Pancreas (tissue), 10 donors: ENCODE measurements at regions not wholly inside any gene's neighbourhood (a gene's known extent, or its start where the extent isn't known, plus 50 kb on each side); places are given as distances from the start of the nearest gene placed in this dataset.

Experiments
- ATAC-seq, 4 donors: fragments of 200-7000 bp; cut with Tn5 transposase; one replicate each; pipeline versions ENCODE4 v1.8.0 to v1.9.1; 2020; ENCODE audit warnings: mild to moderate bottlenecking in 4 of 4, moderate library complexity in 4 of 4
- DNase-seq, 6 donors: peaks; one replicate each; pipeline ENCODE4 v3.0.0-alpha.2; 2020
- FAIRE-seq: peaks from 2 replicates; lab custom pipeline; 2012; peaks lifted over from hg19 to GRCh38; lab: Jason Lieb, UNC
- H3K27ac ChIP-seq, 4 donors: fragments of 200-600 bp; sonication (generic); 1 replicate in 3 of 4; 2 replicates in 1 of 4; pipeline versions ENCODE4 v1.5.0 to v1.8.0; 2020
- H3K27me3 ChIP-seq, 4 donors: fragments of 200-600 bp; one replicate each; pipeline ENCODE4 v1.8.0; 2021
- H3K36me3 ChIP-seq, 3 donors: fragments of 200-600 bp; sonication (generic) in 1 of 3; one replicate each; pipeline versions ENCODE4 v1.5.0 to v1.8.0; 2020 to 2021
- H3K4me1 ChIP-seq, 3 donors: fragments of 200-600 bp; one replicate each; pipeline ENCODE4 v1.8.0; 2021
- H3K4me3 ChIP-seq, 4 donors: fragments of 200-600 bp; sonication (generic) in 2 of 4; one replicate each; pipeline versions ENCODE4 v1.5.0 to v1.8.0; 2020 to 2021
- H3K9me3 ChIP-seq, 4 donors: fragments of 200-600 bp; one replicate each; pipeline ENCODE4 v1.8.0; 2021
- CTCF ChIP-seq, 4 donors: fragments of 200-600 bp; sonication (generic) in 3 of 4; IDR thresholded peaks; one replicate each; pipeline versions ENCODE4 v1.5.0 to v1.8.0; 2021; ENCODE audit warnings: antibody characterized with exemption in 4 of 4
- WGBS, 2 donors: extraction: QIAGEN DNeasy Blood & Tissue Kit; methylation state at CpG; one replicate each; pipeline ENCODE4 v1.1.7; 2013; 5-methylcytosine and 5-hydroxymethylcytosine counted together
- intact Hi-C, 3 donors: fragments of 100-400 bp; cut with DNase I; formaldehyde crosslinking; loops; one replicate each; pipeline versions ENCODE4 v1.11.1 to v1.14.2; 2022
- donor health status: healthy with polysubstance abuse.
- donor health status: DM: no; HTN: no; CAD: no; lungs with moderate emphysema.
- donor health status: DM: no; HTN: no; CAD: no.
- donor health status: control.
- donor health status: control.
- donor health status: Bipolar disorder and iron deficiency.
- donor health status: DM: yes; HTN: yes; CAD: no.
- donor health status: DM: no; HTN: no; CAD: no.
- donor health status: DM: no; HTN: no; CAD: no.
- donor health status: DM: yes; HTN: yes; CAD: no.

GRCh38 chr5:99037668-99038067 is 108.9 kb upstream of the CHD1 start:
- no peaks in the 10 kb centered on the region for H3K36me3 ChIP-seq
- TF ChIP-seq CTCF (IDR thresholded peaks at IDR 0.05) = no peak
- no peak for DNase-seq
- H3K27me3 ChIP-seq = no peaks in the 10 kb centered on the region
- peaks cover 0 to 9% (median 8%) of the 10 kb centered on the region in 3 donors for H3K4me1 ChIP-seq
- WGBS, 2 donors = 65 to 66% methylated on average over 8 of the region's 8 CpGs
- no peak for ATAC-seq
- FAIRE-seq = no peak
- intact Hi-C loops = no loop called here
- H3K4me3 ChIP-seq = no peak overlapping the region
- no peak overlapping the region for H3K27ac ChIP-seq
- H3K9me3 ChIP-seq = no peaks in the 10 kb centered on the region

- Histone ChIP-seq H3K9me3 (no peaks in the 10 kb centered on the region), H3K36me3 (no peaks in the 10 kb centered on the region), H3K4me1 (peaks cover 0 to 10% (median 8%) of the 10 kb centered on the region in 3 donors), H3K27ac (no peak overlapping the region), H3K27me3 (no peaks in the 10 kb centered on the region), H3K4me3 (no peak overlapping the region)
- intact Hi-C loops = no loop called here
- no peak for ATAC-seq
- WGBS, 2 donors = 78 to 84% methylated on average over 1 of the region's 1 CpG
- FAIRE-seq = no peak
- no peak for TF ChIP-seq CTCF (IDR thresholded peaks at IDR 0.05)
- no peak for DNase-seq
Observed at GRCh38 chr5:99035942-99036341, 107.1 kb upstream of the CHD1 start.

GRCh38 chr5:99034336-99034735 is 105.5 kb upstream of the CHD1 start:
- H3K9me3 ChIP-seq = no peaks in the 10 kb centered on the region
- no peak for TF ChIP-seq CTCF (IDR thresholded peaks at IDR 0.05)
- 31 to 36% methylated on average over 1 of the region's 1 CpG for WGBS, 2 donors
- DNase-seq = no peak
- no peak for ATAC-seq
- intact Hi-C loops = loop anchor here in 2 of 3 donors (5.0 kb wide), 1 partner anchor 127 kb away; no protein-coding TSS in a partner anchor
- FAIRE-seq = no peak
- no peak overlapping the region for H3K27ac ChIP-seq
- H3K4me1 ChIP-seq = peaks cover 0 to 10% (median 8%) of the 10 kb centered on the region in 3 donors
- H3K36me3 ChIP-seq = no peaks in the 10 kb centered on the region
- H3K27me3 ChIP-seq = no peaks in the 10 kb centered on the region
- no peak overlapping the region for H3K4me3 ChIP-seq

GRCh38 chr5:99033014-99033900 is 104.5 kb upstream of the CHD1 start:
- no peaks in the 10 kb centered on the region for H3K27me3 ChIP-seq
- WGBS, 2 donors = 15 to 24% methylated on average over 5 of the region's 5 CpGs
- no peaks in the 10 kb centered on the region for H3K36me3 ChIP-seq
- peak overlapping the region in 2 of 4 donors; percentile 34 to 51 for H3K27ac ChIP-seq
- no peak for DNase-seq
- intact Hi-C loops = loop anchor here in 2 of 3 donors (5.0 kb wide), 1 partner anchor 126 kb away; no protein-coding TSS in a partner anchor
- no peak for FAIRE-seq
- H3K9me3 ChIP-seq = no peaks in the 10 kb centered on the region
- ATAC-seq = peak; percentile 12 to 63 (median 50)
- peak overlapping the region in 1 of 4 donors; percentile 30 for H3K4me3 ChIP-seq
- H3K4me1 ChIP-seq = peaks cover 0 to 10% (median 8%) of the 10 kb centered on the region in 3 donors
- TF ChIP-seq CTCF (IDR thresholded peaks at IDR 0.05) = no peak
